Fibroblast of lung (primary cell): ENCODE measurements at regions not wholly inside any gene's neighbourhood (a gene's known extent, or its start where the extent isn't known, plus 50 kb on each side); places are given as distances from the start of the nearest gene placed in this dataset.

ENCODE experiments used
- DNase-seq, 2 donors: peaks; one replicate each; pipeline versions ENCODE4 v3.0.0 to v3.0.0-alpha.2; 2010; ENCODE audit warnings: low read depth in 2 of 2
- H2AFZ ChIP-seq: 2 replicates; pipeline ENCODE4 v1.5.1; 2012; ENCODE audit warnings: low read length, control low read depth, inconsistent platforms
- H3K27ac ChIP-seq: 2 replicates; pipeline ENCODE4 v1.5.1; 2011; ENCODE audit warnings: low read length, control low read depth; ENCODE audit not compliant: insufficient read depth
- H3K27me3 ChIP-seq: 2 replicates; pipeline ENCODE4 v1.5.1; 2011; ENCODE audit warnings: mild to moderate bottlenecking, low read length; ENCODE audit not compliant: control insufficient read depth, insufficient read depth
- H3K36me3 ChIP-seq: 2 replicates; pipeline ENCODE4 v1.5.1; 2011; ENCODE audit warnings: low read length; ENCODE audit not compliant: control insufficient read depth, insufficient read depth
- H3K4me1 ChIP-seq: 2 replicates; pipeline ENCODE4 v1.5.1; 2011; ENCODE audit warnings: low read length; ENCODE audit not compliant: control insufficient read depth, insufficient read depth; ENCODE audit errors: extremely low read depth
- H3K4me2 ChIP-seq: 2 replicates; pipeline ENCODE4 v1.5.1; 2011; ENCODE audit warnings: low read length, control low read depth; ENCODE audit not compliant: insufficient read depth; ENCODE audit errors: extremely low read depth
- H3K4me3 ChIP-seq, 4 experiments: fragments of 200-600 bp in 1 of 4; sonication (generic) in 1 of 4; replicated peaks in 1 of 4; 2 replicates each; pipeline ENCODE4 v1.5.1; 2011 to 2016; ENCODE audit warnings: low read length in 4 of 4, low read depth in 3 of 4, mild to moderate bottlenecking in 3 of 4, control low read depth in 2 of 4, inconsistent platforms in 1 of 4, mixed read lengths in 1 of 4; ENCODE audit not compliant: insufficient read depth in 1 of 4; ENCODE audit errors: control extremely low read depth in 1 of 4
- H3K79me2 ChIP-seq: 2 replicates; pipeline ENCODE4 v1.5.1; 2012; ENCODE audit warnings: mild to moderate bottlenecking, low read length, inconsistent platforms; ENCODE audit not compliant: control insufficient read depth, insufficient read depth
- H3K9ac ChIP-seq: 2 replicates; pipeline ENCODE4 v1.5.1; 2011; ENCODE audit warnings: mild to moderate bottlenecking, low read length, control low read depth; ENCODE audit not compliant: insufficient read depth
- H3K9me3 ChIP-seq: 2 replicates; pipeline ENCODE4 v1.5.1; 2012; ENCODE audit warnings: low read depth, low read length; ENCODE audit not compliant: control insufficient read depth, insufficient read depth
- H4K20me1 ChIP-seq: 2 replicates; pipeline ENCODE4 v1.5.1; 2011; ENCODE audit warnings: low read length; ENCODE audit not compliant: control insufficient read depth, insufficient read depth; ENCODE audit errors: extremely low read depth
- CTCF ChIP-seq, 2 donors: IDR thresholded peaks in 1 of 2; conservative IDR thresholded peaks in 1 of 2; 1 replicate in 1 of 2; 2 replicates in 1 of 2; pipeline ENCODE4 v1.5.1; 2011 to 2012; ENCODE audit warnings: low read length in 2 of 2, control low read depth in 1 of 2, inconsistent platforms in 1 of 2, low read depth in 1 of 2, mild to moderate bottlenecking in 1 of 2
- EZH2 ChIP-seq: IDR thresholded peaks from 2 replicates; pipeline ENCODE4 v1.5.1; 2012; ENCODE audit warnings: low read length, control low read depth, mild to moderate bottlenecking; ENCODE audit errors: missing control alignments

GRCh38 chr5:103668281-103668680 lies 105.7 kb upstream of the NUDT12 start:
- no peak overlapping the region for H2AFZ ChIP-seq
- DNase-seq = no peak
- H3K9ac ChIP-seq = no peak overlapping the region
- H3K27ac ChIP-seq = no peak overlapping the region
- H3K4me1 ChIP-seq = no peaks in the 10 kb centered on the region
- no peaks in the 10 kb centered on the region for H4K20me1 ChIP-seq
- no peaks in the 10 kb centered on the region for H3K36me3 ChIP-seq
- TF ChIP-seq EZH2 = no peak
- no peak for TF ChIP-seq CTCF (conservative IDR thresholded peaks at IDR 0.05 in 1 of 2, IDR thresholded peaks at IDR 0.05 in 1 of 2; ENCODE audit: low read depth in 1 of 2, low read length in 2 of 2)
- H3K79me2 ChIP-seq = no peaks in the 10 kb centered on the region
- no peak overlapping the region for H3K4me3 ChIP-seq
- H3K4me2 ChIP-seq = no peak overlapping the region
- no peaks in the 10 kb centered on the region for H3K27me3 ChIP-seq
- no peaks in the 10 kb centered on the region for H3K9me3 ChIP-seq

DNA sequence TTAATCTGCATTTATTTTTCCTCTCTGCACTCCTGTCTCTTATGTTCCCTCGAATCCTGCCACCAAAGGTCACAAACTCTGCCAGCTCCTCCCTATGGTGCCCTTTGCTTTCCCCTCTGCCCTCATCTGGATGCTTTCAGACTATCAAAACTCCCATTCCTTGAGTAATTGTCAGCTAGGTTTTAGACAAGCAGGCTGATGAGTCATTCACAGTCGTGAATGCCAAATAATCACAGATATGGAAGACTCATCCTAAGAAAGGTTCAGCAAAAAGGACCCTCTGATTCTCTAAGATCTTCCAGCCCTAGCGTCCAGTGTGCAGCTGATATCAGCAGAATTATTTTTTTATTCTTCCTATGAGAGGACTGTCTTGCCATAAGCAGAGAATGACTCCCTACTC lies 104.5 kb upstream of the NUDT12 start:
- H3K9me3 ChIP-seq = no peaks in the 10 kb centered on the region
- no peak overlapping the region for H3K4me3 ChIP-seq
- H3K27ac ChIP-seq = no peak overlapping the region
- no peaks in the 10 kb centered on the region for H3K27me3 ChIP-seq
- H2AFZ ChIP-seq = no peak overlapping the region
- no peaks in the 10 kb centered on the region for H3K79me2 ChIP-seq
- TF ChIP-seq CTCF (conservative IDR thresholded peaks at IDR 0.05 in 1 of 2, IDR thresholded peaks at IDR 0.05 in 1 of 2; ENCODE audit: low read depth in 1 of 2, low read length in 2 of 2) = no peak
- TF ChIP-seq EZH2 = no peak
- H3K9ac ChIP-seq = no peak overlapping the region
- H4K20me1 ChIP-seq = no peaks in the 10 kb centered on the region
- H3K36me3 ChIP-seq = no peaks in the 10 kb centered on the region
- DNase-seq = peak; percentile 34 to 57
- no peaks in the 10 kb centered on the region for H3K4me1 ChIP-seq
- H3K4me2 ChIP-seq = no peak overlapping the region

DNA sequence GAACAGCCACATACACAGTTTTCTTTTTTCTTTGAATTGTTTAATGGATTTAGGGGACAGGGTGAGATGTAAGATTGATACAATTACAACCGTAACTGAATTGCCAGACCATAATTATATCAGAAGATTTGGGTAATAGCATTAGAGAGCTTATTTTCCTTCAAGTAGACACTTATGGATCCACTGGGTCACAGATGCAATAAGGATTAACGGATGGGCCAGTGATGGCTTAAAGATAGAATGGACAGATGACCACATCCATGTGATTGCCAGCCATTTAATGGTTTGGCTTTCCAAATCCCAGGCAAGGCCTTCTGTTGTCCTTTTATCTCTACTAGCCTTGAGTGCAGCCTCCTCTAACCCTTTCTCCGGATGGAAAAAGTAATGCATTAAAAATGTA lies 94.7 kb upstream of the NUDT12 start:
- H3K4me3 ChIP-seq = no peak overlapping the region
- TF ChIP-seq EZH2 = no peak
- TF ChIP-seq CTCF (conservative IDR thresholded peaks at IDR 0.05 in 1 of 2, IDR thresholded peaks at IDR 0.05 in 1 of 2; ENCODE audit: low read depth in 1 of 2, low read length in 2 of 2) = no peak
- no peak overlapping the region for H3K4me2 ChIP-seq
- no peak overlapping the region for H2AFZ ChIP-seq
- no peaks in the 10 kb centered on the region for H3K9me3 ChIP-seq
- no peaks in the 10 kb centered on the region for H3K4me1 ChIP-seq
- no peak overlapping the region for H3K9ac ChIP-seq
- no peaks in the 10 kb centered on the region for H3K27me3 ChIP-seq
- H3K36me3 ChIP-seq = no peaks in the 10 kb centered on the region
- no peak overlapping the region for H3K27ac ChIP-seq
- no peaks in the 10 kb centered on the region for H3K79me2 ChIP-seq
- DNase-seq = no peak
- H4K20me1 ChIP-seq = no peaks in the 10 kb centered on the region
